ENCODE measurements at regions not wholly inside any gene's neighbourhood (a gene's known extent, or its start where the extent isn't known, plus 50 kb on each side); places are given as distances from the start of the nearest gene placed in this dataset.

- Histone ChIP-seq H3K9ac (no peak overlapping the region), H3K4me2 (no peak overlapping the region), H3K27ac (ENCODE audit: low read depth in 2 of 2, low read length in 1 of 2) (peak overlapping the region in 1 of 2 experiments; percentile 9; a peak in 1 of 4 replicates), H3F3A (replicated peaks; ENCODE audit: insufficient read depth) (peaks cover 10% of the 10 kb centered on the region), H2AFZ (ENCODE audit: low read depth) (peak overlapping the region; percentile 61; the same call in 1 of the 2 replicates), H3K9me2 (no peaks in the 10 kb centered on the region), H3K4me3 (ENCODE audit: low read depth in 2 of 2, low read length in 1 of 2) (no peak overlapping the region), H4K20me1 (ENCODE audit: insufficient read depth) (no peaks in the 10 kb centered on the region), H3K79me2 (ENCODE audit: insufficient read depth) (no peaks in the 10 kb centered on the region), H3K4me1 (ENCODE audit: control insufficient read depth in 1 of 2, insufficient read depth in 2 of 2, low read depth in 1 of 2, low read length in 1 of 2) (peaks cover 0 to 26% of the 10 kb centered on the region in 2 experiments; a peak in 1 of 4 replicates), H3K9me3 (no peaks in the 10 kb centered on the region), H3K27me3 (ENCODE audit: insufficient read depth) (no peaks in the 10 kb centered on the region), H3K36me3 (replicated peaks in 1 of 2; ENCODE audit: control insufficient read depth in 1 of 2, insufficient read depth in 2 of 2, low read length in 1 of 2) (no peaks in the 10 kb centered on the region)
- ChIA-PET CTCF (interaction anchor here (0.7 kb wide), 1 partner anchor 237 kb away, joined by 3 read pairs; no protein-coding TSS in a partner anchor), POLR2A (no interaction called here)
- no peak for TF ChIP-seq RAD21 (IDR thresholded peaks at IDR 0.05; ENCODE audit: low read length)
- no peak for TF ChIP-seq SMC3 (IDR thresholded peaks at IDR 0.05; ENCODE audit: low read depth, low read length)
- TF ChIP-seq FOSL2 (IDR thresholded peaks at IDR 0.05; ENCODE audit: borderline replicate concordance, low read depth) = no peak
- no peak for TF ChIP-seq IRF3 (IDR thresholded peaks at IDR 0.05; ENCODE audit: low read depth, low read length)
- no peak for TF ChIP-seq RXRA (IDR thresholded peaks at IDR 0.05; ENCODE audit: borderline replicate concordance, low read depth)
- no peak for TF ChIP-seq MEF2A (IDR thresholded peaks at IDR 0.05; ENCODE audit: borderline replicate concordance, low read depth)
- TF ChIP-seq USF2 (IDR thresholded peaks at IDR 0.05; ENCODE audit: borderline replicate concordance, low read depth, low read length) = no peak
- TF ChIP-seq, protein P1, sequence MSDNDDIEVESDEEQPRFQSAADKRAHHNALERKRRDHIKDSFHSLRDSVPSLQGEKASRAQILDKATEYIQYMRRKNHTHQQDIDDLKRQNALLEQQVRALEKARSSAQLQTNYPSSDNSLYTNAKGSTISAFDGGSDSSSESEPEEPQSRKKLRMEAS (IDR thresholded peaks at IDR 0.05; ENCODE audit: low read depth) = no peak
- no peak for TF ChIP-seq NRF1 (IDR thresholded peaks at IDR 0.05; ENCODE audit: low read depth, low read length)
- TF ChIP-seq, protein P2, sequence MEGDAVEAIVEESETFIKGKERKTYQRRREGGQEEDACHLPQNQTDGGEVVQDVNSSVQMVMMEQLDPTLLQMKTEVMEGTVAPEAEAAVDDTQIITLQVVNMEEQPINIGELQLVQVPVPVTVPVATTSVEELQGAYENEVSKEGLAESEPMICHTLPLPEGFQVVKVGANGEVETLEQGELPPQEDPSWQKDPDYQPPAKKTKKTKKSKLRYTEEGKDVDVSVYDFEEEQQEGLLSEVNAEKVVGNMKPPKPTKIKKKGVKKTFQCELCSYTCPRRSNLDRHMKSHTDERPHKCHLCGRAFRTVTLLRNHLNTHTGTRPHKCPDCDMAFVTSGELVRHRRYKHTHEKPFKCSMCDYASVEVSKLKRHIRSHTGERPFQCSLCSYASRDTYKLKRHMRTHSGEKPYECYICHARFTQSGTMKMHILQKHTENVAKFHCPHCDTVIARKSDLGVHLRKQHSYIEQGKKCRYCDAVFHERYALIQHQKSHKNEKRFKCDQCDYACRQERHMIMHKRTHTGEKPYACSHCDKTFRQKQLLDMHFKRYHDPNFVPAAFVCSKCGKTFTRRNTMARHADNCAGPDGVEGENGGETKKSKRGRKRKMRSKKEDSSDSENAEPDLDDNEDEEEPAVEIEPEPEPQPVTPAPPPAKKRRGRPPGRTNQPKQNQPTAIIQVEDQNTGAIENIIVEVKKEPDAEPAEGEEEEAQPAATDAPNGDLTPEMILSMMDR (IDR thresholded peaks at IDR 0.05) = no peak
- no peak for TF ChIP-seq EZH2phosphoT487 (IDR thresholded peaks at IDR 0.05; ENCODE audit: borderline replicate concordance, low read depth)
- no peak for TF ChIP-seq CHD2 (IDR thresholded peaks at IDR 0.05; ENCODE audit: low read length, partially characterized antibody)
- no peak for TF ChIP-seq EP300 (IDR thresholded peaks at IDR 0.05; ENCODE audit: borderline replicate concordance in 1 of 2, low read depth in 1 of 2, low read length in 1 of 2)
- TF ChIP-seq NFIC (IDR thresholded peaks at IDR 0.05; ENCODE audit: borderline replicate concordance) = no peak
- TF ChIP-seq RCOR1 (IDR thresholded peaks at IDR 0.05; ENCODE audit: low read length) = no peak
- no peak for TF ChIP-seq GATA2 (CRISPR knock-in tag; IDR thresholded peaks at IDR 0.05)
- TF ChIP-seq TEAD4 (IDR thresholded peaks at IDR 0.05; ENCODE audit: borderline replicate concordance, insufficient read depth) = no peak
- TF ChIP-seq RFX5 (IDR thresholded peaks at IDR 0.05; ENCODE audit: low read length) = no peak
- WGBS (ENCODE audit: low lambda C conversion rate) = 8% methylated on average over 1 of the region's 1 CpG
- DNase-seq = no peak
These were observed 161.0 kb downstream of the KCTD12 start for GRCh38 chr13:76725211-76725610.
